ENCODE measurements at regions not wholly inside any gene's neighbourhood (a gene's known extent, or its start where the extent isn't known, plus 50 kb on each side); places are given as distances from the start of the nearest gene placed in this dataset.
A peak's percentile ranks its signal among the peaks of the same experiment; 100 is the strongest.
"Not testable (repeated sequence)": the region's sequence is repeated elsewhere in the genome, so short reads cannot be mapped to it uniquely, and the experiment has no call there.

GRCh38 chr16:47851146-47851545 is 304.6 kb downstream of the ABCC12 start:
- no peak for DNase-seq

- no peak for DNase-seq
Observed at GRCh38 chr16:47849736-47850135, 306.1 kb downstream of the ABCC12 start.

GRCh38 chr16:47848421-47849109 is 307.2 kb downstream of the ABCC12 start:
- DNase-seq: no peak

- no peak for DNase-seq
Observed at GRCh38 chr16:47847220-47847970, 308.4 kb downstream of the ABCC12 start.

GRCh38 chr16:47834485-47835024 is 321.2 kb downstream of the ABCC12 start:
- no peak for DNase-seq

- no peak for DNase-seq
Observed at GRCh38 chr16:47833771-47834170, 322.0 kb downstream of the ABCC12 start.

- DNase-seq: no peak
Observed at GRCh38 chr16:47829850-47830600, 325.8 kb downstream of the ABCC12 start.

- DNase-seq: no peak
Observed at GRCh38 chr16:47826070-47826469, 329.7 kb downstream of the ABCC12 start.

- DNase-seq: no peak
Observed at GRCh38 chr16:47817048-47817447, 338.7 kb downstream of the ABCC12 start.

- DNase-seq: no peak
Observed at GRCh38 chr16:47816511-47816910, 339.3 kb downstream of the ABCC12 start.

- DNase-seq: no peak
Observed at GRCh38 chr16:47815655-47816054, 340.1 kb downstream of the ABCC12 start.

GRCh38 chr16:47811758-47812157 is 344.0 kb downstream of the ABCC12 start:
- DNase-seq: not testable (repeated sequence)

GRCh38 chr16:47806309-47806847 is 345.2 kb downstream of the PHKB start:
- no peak for DNase-seq

GRCh38 chr16:47787696-47788095 is 326.6 kb downstream of the PHKB start:
- DNase-seq: no peak

- no peak for DNase-seq
Observed at GRCh38 chr16:47781673-47782072, 320.5 kb downstream of the PHKB start.

- DNase-seq: no peak
Observed at GRCh38 chr16:47780213-47780875, 319.2 kb downstream of the PHKB start.

- DNase-seq: peak in 1 of 2 donors; percentile 95
Observed at GRCh38 chr16:47779201-47780016, 318.3 kb downstream of the PHKB start.

GRCh38 chr16:47778106-47778801 is 317.1 kb downstream of the PHKB start:
- no peak for DNase-seq

GRCh38 chr16:47777220-47777619 is 316.1 kb downstream of the PHKB start:
- no peak for DNase-seq

- DNase-seq: no peak
Observed at GRCh38 chr16:47774661-47775060, 313.5 kb downstream of the PHKB start.

- DNase-seq: no peak
Observed at GRCh38 chr16:47753659-47754058, 292.5 kb downstream of the PHKB start.
